Lung (tissue), 11 donors: ENCODE measurements at regions not wholly inside any gene's neighbourhood (a gene's known extent, or its start where the extent isn't known, plus 50 kb on each side); places are given as distances from the start of the nearest gene placed in this dataset.
A peak's percentile ranks its signal among the peaks of the same experiment; 100 is the strongest.
"Not testable (repeated sequence)": the region's sequence is repeated elsewhere in the genome, so short reads cannot be mapped to it uniquely, and the experiment has no call there.

Experiments used
- ATAC-seq: fragments of 200-7000 bp; cut with Tn5 transposase; one replicate; pipeline ENCODE4 v1.9.1; 2020; ENCODE audit warnings: moderate number of reproducible peaks; ENCODE audit not compliant: insufficient read depth, low FRiP score
- DNase-seq, 3 donors: peaks; one replicate each; pipeline ENCODE4 v3.0.0-alpha.2; 2013 to 2017
- H3K27ac ChIP-seq, 2 donors: one replicate each; pipeline ENCODE4 v1.5.1; 2013; ENCODE audit warnings: mild to moderate bottlenecking in 2 of 2, moderate library complexity in 2 of 2, control low read depth in 1 of 2, inconsistent platforms in 1 of 2, low read depth in 1 of 2, low read length in 1 of 2
- H3K27me3 ChIP-seq, 3 donors: one replicate each; pipeline ENCODE4 v1.5.1; 2013; ENCODE audit warnings: low read length in 2 of 3; ENCODE audit not compliant: control insufficient read depth in 3 of 3, insufficient read depth in 3 of 3
- H3K36me3 ChIP-seq, 4 donors: one replicate each; pipeline ENCODE4 v1.5.1; 2013; ENCODE audit warnings: low read length in 4 of 4, mild to moderate bottlenecking in 1 of 4, moderate library complexity in 1 of 4; ENCODE audit not compliant: control insufficient read depth in 4 of 4, insufficient read depth in 4 of 4
- H3K4me1 ChIP-seq, 5 donors: one replicate each; pipeline ENCODE4 v1.5.1; 2013; ENCODE audit warnings: low read length in 5 of 5, mild to moderate bottlenecking in 2 of 5, moderate library complexity in 1 of 5; ENCODE audit not compliant: control insufficient read depth in 5 of 5, insufficient read depth in 5 of 5
- H3K4me3 ChIP-seq: one replicate; pipeline ENCODE4 v1.5.1; 2013; ENCODE audit warnings: mild to moderate bottlenecking, control low read depth, moderate library complexity
- H3K9ac ChIP-seq, 2 donors: one replicate each; pipeline ENCODE4 v1.5.1; 2013; ENCODE audit warnings: low read length in 2 of 2, control low read depth in 1 of 2; ENCODE audit not compliant: insufficient read depth in 1 of 2
- H3K9me3 ChIP-seq, 4 donors: one replicate each; pipeline ENCODE4 v1.5.1; 2013; ENCODE audit warnings: low read length in 3 of 4, mild to moderate bottlenecking in 1 of 4, moderate library complexity in 1 of 4; ENCODE audit not compliant: control insufficient read depth in 4 of 4, insufficient read depth in 3 of 4
- WGBS, 2 donors: extraction: QIAGEN DNeasy Blood & Tissue Kit; methylation state at CpG; one replicate each; pipeline ENCODE4 v1.1.7; 2013; 5-methylcytosine and 5-hydroxymethylcytosine counted together
- TF ChIP-seq, protein P1 (sequence below): IDR thresholded peaks from 2 replicates; pipeline ENCODE4 v1.5.1; 2012; ENCODE audit warnings: mild to moderate bottlenecking; ENCODE audit errors: control extremely low read depth, extremely low read depth
- donor health status: control.
- donor health status: control.
- donor health status: Bipolar disorder and iron deficiency.
- donor health status: healthy.
- donor health status: DM: yes; HTN: yes; CAD: no.

GRCh38 chr15:62419192-62419591 is 254.1 kb upstream of the C2CD4B start:
- no peaks in the 10 kb centered on the region for H3K36me3 ChIP-seq
- ATAC-seq (no peak), DNase-seq (no peak)
- no peak overlapping the region for H3K27ac ChIP-seq
- WGBS, 2 donors: 84 to 90% methylated on average over 2 of the region's 2 CpGs
- TF ChIP-seq, protein P1, sequence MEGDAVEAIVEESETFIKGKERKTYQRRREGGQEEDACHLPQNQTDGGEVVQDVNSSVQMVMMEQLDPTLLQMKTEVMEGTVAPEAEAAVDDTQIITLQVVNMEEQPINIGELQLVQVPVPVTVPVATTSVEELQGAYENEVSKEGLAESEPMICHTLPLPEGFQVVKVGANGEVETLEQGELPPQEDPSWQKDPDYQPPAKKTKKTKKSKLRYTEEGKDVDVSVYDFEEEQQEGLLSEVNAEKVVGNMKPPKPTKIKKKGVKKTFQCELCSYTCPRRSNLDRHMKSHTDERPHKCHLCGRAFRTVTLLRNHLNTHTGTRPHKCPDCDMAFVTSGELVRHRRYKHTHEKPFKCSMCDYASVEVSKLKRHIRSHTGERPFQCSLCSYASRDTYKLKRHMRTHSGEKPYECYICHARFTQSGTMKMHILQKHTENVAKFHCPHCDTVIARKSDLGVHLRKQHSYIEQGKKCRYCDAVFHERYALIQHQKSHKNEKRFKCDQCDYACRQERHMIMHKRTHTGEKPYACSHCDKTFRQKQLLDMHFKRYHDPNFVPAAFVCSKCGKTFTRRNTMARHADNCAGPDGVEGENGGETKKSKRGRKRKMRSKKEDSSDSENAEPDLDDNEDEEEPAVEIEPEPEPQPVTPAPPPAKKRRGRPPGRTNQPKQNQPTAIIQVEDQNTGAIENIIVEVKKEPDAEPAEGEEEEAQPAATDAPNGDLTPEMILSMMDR: no peak
- H3K9me3 ChIP-seq: no peaks in the 10 kb centered on the region
- no peaks in the 10 kb centered on the region for H3K27me3 ChIP-seq
- H3K4me3 ChIP-seq: no peak overlapping the region
- no peak overlapping the region for H3K9ac ChIP-seq
- H3K4me1 ChIP-seq: peaks cover 0 to 8% (median 0%) of the 10 kb centered on the region in 5 donors

DNA sequence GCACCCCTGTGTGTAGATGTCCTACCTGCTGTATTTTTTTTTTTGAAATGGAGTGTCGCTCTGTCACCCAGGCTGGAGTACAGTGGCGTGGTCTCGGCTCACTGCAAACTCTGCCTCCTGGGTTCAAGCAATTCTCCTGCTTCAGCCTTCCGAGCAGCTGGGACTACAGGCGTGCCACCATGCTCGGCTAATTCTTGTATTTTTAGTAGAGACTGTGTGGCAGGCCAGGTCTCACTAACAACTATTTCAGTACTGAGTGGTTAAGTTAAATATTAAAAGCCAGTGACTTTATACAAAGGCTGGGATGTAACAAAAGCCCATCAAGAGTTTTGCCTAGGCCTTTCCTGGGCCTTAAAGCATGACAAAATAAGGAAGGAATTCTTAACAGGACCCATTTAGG is 255.3 kb upstream of the C2CD4B start:
- not testable (repeated sequence) for H3K36me3 ChIP-seq, H3K27me3 ChIP-seq, H3K9me3 ChIP-seq, ATAC-seq, H3K9ac ChIP-seq, H3K4me3 ChIP-seq, H3K4me1 ChIP-seq, H3K27ac ChIP-seq
- WGBS, 2 donors: 92 to 93% methylated on average over 6 of the region's 6 CpGs
- DNase-seq: peak in 1 of 3 donors; percentile 42

- Histone ChIP-seq H3K9ac (no peak overlapping the region), H3K4me3 (no peak overlapping the region), H3K27ac (no peak overlapping the region), H3K36me3 (no peaks in the 10 kb centered on the region), H3K27me3 (no peaks in the 10 kb centered on the region), H3K9me3 (no peaks in the 10 kb centered on the region), H3K4me1 (peaks cover 0 to 11% (median 2%) of the 10 kb centered on the region in 5 donors)
- no peak for ATAC-seq
- DNase-seq: no peak
- TF ChIP-seq, protein P1: no peak
- 96 to 100% methylated on average over 3 of the region's 3 CpGs for WGBS, 2 donors
These were observed 256.2 kb upstream of the C2CD4B start for GRCh38 chr15:62421289-62421688.

- Histone ChIP-seq H3K4me3 (no peak overlapping the region), H3K27ac (no peak overlapping the region), H3K27me3 (no peaks in the 10 kb centered on the region), H3K9ac (no peak overlapping the region), H3K4me1 (peaks cover 0 to 16% (median 6%) of the 10 kb centered on the region in 5 donors), H3K9me3 (no peaks in the 10 kb centered on the region), H3K36me3 (no peaks in the 10 kb centered on the region)
- 82 to 91% methylated on average over 4 of the region's 4 CpGs for WGBS, 2 donors
- ATAC-seq: no peak
- DNase-seq: no peak
- TF ChIP-seq, protein P1: no peak
These were observed 261.4 kb upstream of the C2CD4B start for GRCh38 chr15:62426387-62426956.
